ENCODE measurements at regions not wholly inside any gene's neighbourhood (a gene's known extent, or its start where the extent isn't known, plus 50 kb on each side); places are given as distances from the start of the nearest gene placed in this dataset.

DNA sequence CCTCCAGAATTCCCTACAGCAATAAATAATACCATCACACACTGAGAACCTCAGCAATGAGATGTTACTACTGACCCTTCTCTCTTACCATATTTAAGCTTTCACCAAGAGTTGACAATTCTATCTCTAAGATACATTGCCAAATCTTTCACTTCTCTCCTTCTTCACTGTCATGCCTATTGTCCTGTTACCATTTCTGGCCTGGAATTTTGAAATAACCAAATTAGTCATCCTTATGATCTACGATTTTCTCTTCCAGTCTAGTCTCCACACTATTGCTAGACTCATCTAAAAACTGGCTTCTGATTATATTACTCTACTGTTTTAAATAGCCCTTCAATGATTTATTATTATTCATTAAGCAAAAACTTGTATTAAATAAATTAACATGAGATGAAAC is 656.1 kb upstream of the ADGRL4 start:
- no peak overlapping the region for H3K27ac Mint-ChIP-seq
- H3K4me1 Mint-ChIP-seq (ENCODE audit: low read depth) = peaks cover 2% of the 10 kb centered on the region
- no peaks in the 10 kb centered on the region for H3K27me3 Mint-ChIP-seq
- DNase-seq (ENCODE audit: low spot score, unreplicated experiment) = no peak
- peaks cover 4% of the 10 kb centered on the region for H3K9me3 Mint-ChIP-seq (ENCODE audit: low read depth)
- no peak overlapping the region for H3K4me3 Mint-ChIP-seq (ENCODE audit: low read depth)
- H3K36me3 Mint-ChIP-seq (ENCODE audit: insufficient read depth) = no peaks in the 10 kb centered on the region
- TF ChIP-seq, protein P1, sequence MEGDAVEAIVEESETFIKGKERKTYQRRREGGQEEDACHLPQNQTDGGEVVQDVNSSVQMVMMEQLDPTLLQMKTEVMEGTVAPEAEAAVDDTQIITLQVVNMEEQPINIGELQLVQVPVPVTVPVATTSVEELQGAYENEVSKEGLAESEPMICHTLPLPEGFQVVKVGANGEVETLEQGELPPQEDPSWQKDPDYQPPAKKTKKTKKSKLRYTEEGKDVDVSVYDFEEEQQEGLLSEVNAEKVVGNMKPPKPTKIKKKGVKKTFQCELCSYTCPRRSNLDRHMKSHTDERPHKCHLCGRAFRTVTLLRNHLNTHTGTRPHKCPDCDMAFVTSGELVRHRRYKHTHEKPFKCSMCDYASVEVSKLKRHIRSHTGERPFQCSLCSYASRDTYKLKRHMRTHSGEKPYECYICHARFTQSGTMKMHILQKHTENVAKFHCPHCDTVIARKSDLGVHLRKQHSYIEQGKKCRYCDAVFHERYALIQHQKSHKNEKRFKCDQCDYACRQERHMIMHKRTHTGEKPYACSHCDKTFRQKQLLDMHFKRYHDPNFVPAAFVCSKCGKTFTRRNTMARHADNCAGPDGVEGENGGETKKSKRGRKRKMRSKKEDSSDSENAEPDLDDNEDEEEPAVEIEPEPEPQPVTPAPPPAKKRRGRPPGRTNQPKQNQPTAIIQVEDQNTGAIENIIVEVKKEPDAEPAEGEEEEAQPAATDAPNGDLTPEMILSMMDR (IDR thresholded peaks at IDR 0.05; ENCODE audit: unreplicated experiment) = no peak

DNA sequence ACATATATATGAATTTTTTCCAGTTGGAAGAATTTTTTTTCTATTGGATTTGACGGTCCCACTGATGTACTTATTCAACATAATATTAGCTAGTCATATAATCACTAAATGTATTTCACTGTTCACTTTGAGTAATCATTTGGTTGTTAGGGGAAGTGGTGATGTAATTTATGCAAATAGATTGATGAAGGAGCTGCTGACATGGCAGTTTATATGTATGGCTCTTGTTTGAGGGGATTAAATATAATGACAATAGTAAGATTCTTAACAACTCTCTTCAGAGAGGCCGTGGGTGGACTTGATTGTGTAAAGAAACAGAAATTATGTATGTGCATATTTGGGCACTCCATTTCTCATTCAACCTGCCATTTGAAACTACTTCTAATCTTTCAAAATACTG is 653.6 kb upstream of the ADGRL4 start:
- Mint-ChIP-seq H3K27ac (no peak overlapping the region), H3K4me1 (ENCODE audit: low read depth) (peaks cover 2% of the 10 kb centered on the region), H3K4me3 (ENCODE audit: low read depth) (no peak overlapping the region), H3K27me3 (no peaks in the 10 kb centered on the region), H3K36me3 (ENCODE audit: insufficient read depth) (no peaks in the 10 kb centered on the region), H3K9me3 (ENCODE audit: low read depth) (no peaks in the 10 kb centered on the region)
- TF ChIP-seq, protein P1 (IDR thresholded peaks at IDR 0.05; ENCODE audit: unreplicated experiment) = no peak
- no peak for DNase-seq (ENCODE audit: low spot score, unreplicated experiment)

DNA sequence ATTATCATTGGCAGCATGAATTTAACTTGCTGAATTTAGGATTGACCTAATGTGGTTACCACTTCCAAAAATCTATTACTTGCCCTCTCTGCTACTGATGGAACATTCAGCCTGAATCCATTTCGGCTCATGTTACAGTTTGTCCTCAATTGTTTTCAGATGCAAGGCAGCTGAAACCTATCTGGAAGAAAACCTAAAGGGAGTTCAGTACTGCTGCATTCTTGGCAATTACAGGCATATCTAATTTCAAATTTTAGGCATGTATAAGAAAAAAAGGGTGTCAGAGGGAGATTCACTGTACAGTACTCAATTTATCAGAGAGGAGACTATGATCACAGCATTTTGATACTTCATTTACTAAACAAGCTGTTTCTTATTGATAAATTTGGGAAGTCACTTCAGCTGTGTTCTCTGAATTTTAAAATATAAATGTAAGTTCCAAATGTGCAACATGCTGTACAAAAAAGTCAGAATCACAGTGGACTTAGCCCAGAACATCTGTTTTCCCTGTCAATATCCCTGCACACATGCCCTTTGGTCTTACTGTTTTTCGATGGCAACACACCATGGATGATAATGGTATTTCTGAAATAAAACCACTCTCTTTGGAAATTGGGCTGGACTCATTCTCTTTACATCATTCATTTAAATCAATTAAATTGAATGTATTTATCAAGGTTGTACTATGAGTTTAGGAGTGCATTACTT is 651.6 kb upstream of the ADGRL4 start:
- DNase-seq (ENCODE audit: low spot score, unreplicated experiment) = no peak

DNA sequence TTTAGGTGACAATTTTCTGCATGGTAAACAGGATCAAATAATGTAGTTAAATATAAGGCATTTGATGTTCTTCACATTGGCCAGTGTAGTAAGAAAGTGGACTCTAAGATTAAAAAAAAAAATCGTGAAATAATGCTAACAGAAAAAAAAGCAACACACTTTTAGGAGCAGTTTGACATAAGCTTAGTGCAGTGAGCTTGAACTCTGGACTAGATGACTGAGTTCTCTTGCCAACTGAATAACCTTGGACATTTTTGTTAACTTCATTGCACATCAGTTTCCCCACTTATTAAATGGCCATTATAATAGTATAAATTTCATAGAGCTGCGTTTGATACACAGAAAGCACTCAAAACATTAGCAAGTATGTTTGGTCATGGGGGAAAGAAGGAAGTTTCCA is 649.3 kb upstream of the ADGRL4 start:
- TF ChIP-seq, protein P1 (IDR thresholded peaks at IDR 0.05; ENCODE audit: unreplicated experiment) = no peak
- Mint-ChIP-seq H3K4me1 (ENCODE audit: low read depth) (peaks cover 3% of the 10 kb centered on the region), H3K27ac (no peak overlapping the region), H3K27me3 (no peaks in the 10 kb centered on the region), H3K4me3 (ENCODE audit: low read depth) (no peak overlapping the region), H3K9me3 (ENCODE audit: low read depth) (no peaks in the 10 kb centered on the region), H3K36me3 (ENCODE audit: insufficient read depth) (no peaks in the 10 kb centered on the region)
- DNase-seq (ENCODE audit: low spot score, unreplicated experiment) = no peak

More for the DNA sequence above, 651.6 kb upstream of the ADGRL4 start:
- no peak overlapping the region for H3K27ac Mint-ChIP-seq
- no peaks in the 10 kb centered on the region for H3K27me3 Mint-ChIP-seq
- peaks cover 2% of the 10 kb centered on the region for H3K4me1 Mint-ChIP-seq (ENCODE audit: low read depth)
- no peaks in the 10 kb centered on the region for H3K36me3 Mint-ChIP-seq (ENCODE audit: insufficient read depth)
- TF ChIP-seq, protein P1 (IDR thresholded peaks at IDR 0.05; ENCODE audit: unreplicated experiment) = no peak
- no peak overlapping the region for H3K4me3 Mint-ChIP-seq (ENCODE audit: low read depth)
- no peaks in the 10 kb centered on the region for H3K9me3 Mint-ChIP-seq (ENCODE audit: low read depth)

DNA sequence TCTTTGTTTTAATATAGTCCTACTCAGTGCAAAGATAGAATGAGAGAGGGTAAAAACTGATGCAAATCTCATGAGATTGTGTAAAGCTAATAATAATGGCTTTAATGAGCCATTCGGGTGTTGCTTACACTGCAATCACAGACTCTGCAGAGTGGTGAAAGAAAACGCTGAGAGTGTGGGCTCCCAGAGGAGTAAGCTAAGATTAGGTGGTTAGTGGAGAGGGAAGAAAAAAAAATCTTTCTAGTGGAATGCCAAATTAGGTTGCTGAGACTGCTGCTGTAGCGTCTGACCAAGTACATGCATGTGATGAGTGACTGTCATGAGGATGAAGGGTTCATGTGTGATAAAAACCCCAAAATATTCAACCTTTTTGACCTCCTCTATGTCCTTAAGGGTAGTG is 645.9 kb upstream of the ADGRL4 start:
- TF ChIP-seq, protein P1 (IDR thresholded peaks at IDR 0.05; ENCODE audit: unreplicated experiment) = no peak
- H3K27me3 Mint-ChIP-seq = no peaks in the 10 kb centered on the region
- peaks cover 1% of the 10 kb centered on the region for H3K4me1 Mint-ChIP-seq (ENCODE audit: low read depth)
- H3K27ac Mint-ChIP-seq = no peak overlapping the region
- DNase-seq (ENCODE audit: low spot score, unreplicated experiment) = no peak
- no peaks in the 10 kb centered on the region for H3K36me3 Mint-ChIP-seq (ENCODE audit: insufficient read depth)
- H3K9me3 Mint-ChIP-seq (ENCODE audit: low read depth) = no peaks in the 10 kb centered on the region
- H3K4me3 Mint-ChIP-seq (ENCODE audit: low read depth) = no peak overlapping the region
